ENCODE measurements at regions not wholly inside any gene's neighbourhood (a gene's known extent, or its start where the extent isn't known, plus 50 kb on each side); places are given as distances from the start of the nearest gene placed in this dataset.

DNA sequence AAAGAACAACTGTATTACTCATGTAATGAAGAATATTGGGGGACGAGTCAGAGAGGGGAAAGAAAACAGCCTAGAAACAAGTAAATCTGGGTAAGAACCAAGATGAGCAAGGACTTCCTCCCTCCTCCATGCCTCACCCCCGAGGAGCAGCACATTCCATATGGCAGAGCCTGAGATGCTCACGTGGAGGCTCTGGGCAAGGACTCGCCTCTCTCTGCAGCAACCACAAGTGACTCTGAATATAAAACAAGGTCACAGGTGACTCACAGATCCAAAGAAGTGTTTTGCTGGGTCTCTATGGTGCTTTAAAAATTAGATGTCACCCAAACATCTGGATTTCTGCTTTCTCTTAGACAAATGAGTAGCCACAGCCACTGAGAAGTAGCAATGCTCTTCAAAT, 453.0 kb upstream of the SULF2 start:
- no peaks in the 10 kb centered on the region for H3K9me3 ChIP-seq
- no peaks in the 10 kb centered on the region for H3K4me1 ChIP-seq
- H3K27me3 ChIP-seq: no peaks in the 10 kb centered on the region
- no peaks in the 10 kb centered on the region for H3K36me3 ChIP-seq
- ATAC-seq (no peak), DNase-seq (no peak)
- H3K4me3 ChIP-seq: no peak overlapping the region
- no peak overlapping the region for H3K27ac ChIP-seq
- intact Hi-C loops (cut with DNase I): no loop called here
- no peak for TF ChIP-seq POLR2A (IDR thresholded peaks at IDR 0.05)
- TF ChIP-seq, protein P1, sequence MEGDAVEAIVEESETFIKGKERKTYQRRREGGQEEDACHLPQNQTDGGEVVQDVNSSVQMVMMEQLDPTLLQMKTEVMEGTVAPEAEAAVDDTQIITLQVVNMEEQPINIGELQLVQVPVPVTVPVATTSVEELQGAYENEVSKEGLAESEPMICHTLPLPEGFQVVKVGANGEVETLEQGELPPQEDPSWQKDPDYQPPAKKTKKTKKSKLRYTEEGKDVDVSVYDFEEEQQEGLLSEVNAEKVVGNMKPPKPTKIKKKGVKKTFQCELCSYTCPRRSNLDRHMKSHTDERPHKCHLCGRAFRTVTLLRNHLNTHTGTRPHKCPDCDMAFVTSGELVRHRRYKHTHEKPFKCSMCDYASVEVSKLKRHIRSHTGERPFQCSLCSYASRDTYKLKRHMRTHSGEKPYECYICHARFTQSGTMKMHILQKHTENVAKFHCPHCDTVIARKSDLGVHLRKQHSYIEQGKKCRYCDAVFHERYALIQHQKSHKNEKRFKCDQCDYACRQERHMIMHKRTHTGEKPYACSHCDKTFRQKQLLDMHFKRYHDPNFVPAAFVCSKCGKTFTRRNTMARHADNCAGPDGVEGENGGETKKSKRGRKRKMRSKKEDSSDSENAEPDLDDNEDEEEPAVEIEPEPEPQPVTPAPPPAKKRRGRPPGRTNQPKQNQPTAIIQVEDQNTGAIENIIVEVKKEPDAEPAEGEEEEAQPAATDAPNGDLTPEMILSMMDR (IDR thresholded peaks at IDR 0.05): no peak
- WGBS, 4 donors: 77 to 83% (median 81%) methylated on average over 4 of the region's 4 CpGs

DNA sequence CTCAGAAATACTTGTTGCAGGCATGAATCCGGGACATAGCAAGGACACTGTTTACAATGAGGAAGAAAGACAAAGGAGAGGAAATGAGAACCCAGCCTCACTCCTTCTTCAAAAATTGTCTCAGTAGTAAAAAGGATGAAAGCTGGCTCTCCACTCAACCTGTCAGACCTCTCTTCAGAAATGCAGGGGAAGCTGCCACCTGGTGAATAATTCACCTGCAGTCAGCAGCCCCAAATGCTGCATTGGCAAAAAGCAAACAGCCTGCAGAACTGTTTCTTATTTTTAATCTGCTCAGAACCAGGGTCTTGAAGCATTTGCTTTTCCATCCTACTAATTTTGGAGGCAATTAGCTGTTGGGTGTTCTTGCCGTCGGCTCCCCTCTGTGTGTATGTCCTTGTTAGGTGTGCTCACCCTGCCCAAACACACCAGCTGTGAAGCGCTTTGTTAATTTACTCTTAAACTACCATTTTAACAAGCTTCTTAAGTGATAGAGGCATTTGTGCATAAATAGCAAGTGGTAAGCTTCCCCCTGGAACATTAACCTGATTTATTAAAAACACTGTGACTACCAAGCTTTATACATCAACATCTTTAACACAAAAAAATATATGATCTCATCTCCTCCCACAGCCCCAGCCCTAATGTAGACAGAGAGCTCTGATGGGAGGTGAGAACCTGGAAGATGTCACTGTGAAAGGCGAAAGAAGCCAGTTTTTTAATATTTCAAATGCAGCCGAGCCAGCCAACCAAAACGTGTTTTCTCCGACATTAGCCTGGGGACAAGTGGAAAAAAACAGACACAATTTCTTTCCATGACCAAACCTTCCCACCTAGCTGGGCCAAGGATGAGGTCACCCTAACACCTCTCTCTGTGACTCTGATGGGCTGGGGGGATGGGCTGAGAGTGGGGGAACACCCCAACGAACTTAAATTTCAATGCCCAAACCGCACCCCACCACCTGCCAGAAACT, 451.0 kb upstream of the SULF2 start:
- 59 to 69% (median 65%) methylated on average over 10 of the region's 10 CpGs for WGBS, 4 donors
- H3K4me3 ChIP-seq: no peak overlapping the region
- H3K36me3 ChIP-seq: no peaks in the 10 kb centered on the region
- intact Hi-C loops (cut with DNase I): no loop called here
- no peak for DNase-seq
- no peak for ATAC-seq
- H3K4me1 ChIP-seq: no peaks in the 10 kb centered on the region
- TF ChIP-seq, protein P1 (IDR thresholded peaks at IDR 0.05): no peak
- TF ChIP-seq POLR2A (IDR thresholded peaks at IDR 0.05): no peak
- H3K27me3 ChIP-seq: peaks cover 0 to 4% (median 0%) of the 10 kb centered on the region in 9 donors
- H3K9me3 ChIP-seq: peaks cover 0 to 8% (median 0%) of the 10 kb centered on the region in 12 donors
- no peak overlapping the region for H3K27ac ChIP-seq

DNA sequence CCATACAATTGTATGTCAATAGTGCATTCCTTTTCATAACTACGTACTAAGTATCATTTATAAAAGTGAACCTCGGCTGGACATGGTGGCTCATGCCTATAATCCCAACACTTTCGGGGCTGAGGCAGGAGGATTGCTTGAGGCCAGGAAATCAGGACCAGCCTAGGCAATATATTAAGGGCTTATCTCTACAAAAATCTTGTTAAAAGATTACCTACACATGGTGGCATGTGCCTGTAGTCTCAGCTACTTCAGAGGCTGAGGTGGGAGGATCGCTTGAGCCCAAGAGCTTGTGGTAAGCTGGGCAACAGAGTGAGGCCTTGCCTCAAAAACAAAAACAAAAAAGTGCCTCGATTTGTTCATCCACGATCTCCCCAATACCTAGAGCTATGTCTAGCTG, 449.7 kb upstream of the SULF2 start:
- no peak overlapping the region for H3K4me3 ChIP-seq
- DNase-seq (no peak), ATAC-seq (no peak)
- no peaks in the 10 kb centered on the region for H3K36me3 ChIP-seq
- no peaks in the 10 kb centered on the region for H3K4me1 ChIP-seq
- H3K9me3 ChIP-seq: peaks cover 0 to 8% (median 0%) of the 10 kb centered on the region in 12 donors
- TF ChIP-seq, protein P1 (IDR thresholded peaks at IDR 0.05): no peak
- no peak for TF ChIP-seq POLR2A (IDR thresholded peaks at IDR 0.05)
- intact Hi-C loops (cut with DNase I): no loop called here
- no peak overlapping the region for H3K27ac ChIP-seq
- H3K27me3 ChIP-seq: peaks cover 0 to 4% (median 0%) of the 10 kb centered on the region in 9 donors
- WGBS, 4 donors: 86 to 94% (median 93%) methylated on average over 6 of the region's 6 CpGs

DNA sequence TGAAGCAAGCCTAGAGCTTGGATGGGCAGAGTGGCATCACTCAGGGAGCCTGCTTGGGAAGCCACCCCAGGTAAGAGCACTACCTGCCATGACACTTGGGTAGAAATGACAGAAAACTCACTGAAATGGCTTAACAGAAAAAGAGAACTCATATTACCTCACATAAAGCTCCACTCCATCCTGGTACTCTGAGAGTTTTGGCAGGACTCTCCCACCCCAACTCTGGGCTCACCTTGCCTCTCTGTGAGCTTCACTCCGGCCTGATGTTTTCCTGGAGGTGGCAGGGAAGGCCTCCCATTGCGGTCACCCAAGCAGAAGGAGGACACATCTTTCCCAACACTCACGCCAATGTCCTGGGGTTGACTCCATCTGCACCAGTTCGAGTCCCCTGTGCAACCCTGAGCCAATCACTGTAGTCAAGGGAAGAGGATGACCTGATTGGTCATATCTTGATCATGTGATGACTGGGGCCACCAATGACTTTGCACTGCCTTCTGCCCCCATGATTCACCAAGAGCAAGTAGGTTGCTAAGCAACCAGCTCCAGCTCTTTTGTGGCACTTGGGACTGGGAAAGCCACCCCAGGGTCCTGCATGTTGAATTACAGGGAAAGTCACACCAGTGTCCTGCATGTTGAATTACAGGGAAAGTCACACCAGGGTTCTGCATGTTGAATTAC, 446.1 kb upstream of the SULF2 start:
- 83 to 98% (median 93%) methylated on average over 4 of the region's 4 CpGs for WGBS, 4 donors
- Histone ChIP-seq H3K36me3 (no peaks in the 10 kb centered on the region), H3K27me3 (peaks cover 0 to 4% (median 0%) of the 10 kb centered on the region in 9 donors), H3K9me3 (peaks cover 0 to 8% (median 0%) of the 10 kb centered on the region in 12 donors), H3K27ac (no peak overlapping the region), H3K4me3 (no peak overlapping the region), H3K4me1 (no peaks in the 10 kb centered on the region)
- DNase-seq (no peak), ATAC-seq (no peak)
- intact Hi-C loops (cut with DNase I): no loop called here
- TF ChIP-seq, protein P1 (IDR thresholded peaks at IDR 0.05): no peak
- TF ChIP-seq POLR2A (IDR thresholded peaks at IDR 0.05): no peak
